GM21737 (cell line): ENCODE measurements at regions not wholly inside any gene's neighbourhood (a gene's known extent, or its start where the extent isn't known, plus 50 kb on each side); places are given as distances from the start of the nearest gene placed in this dataset.
"Not testable (repeated sequence)": the region's sequence is repeated elsewhere in the genome, so short reads cannot be mapped to it uniquely, and the experiment has no call there.

Experiments
- ATAC-seq: cut with Tn5 transposase; IDR thresholded peaks from one replicate; pipeline ENCODE4 v1.9.1; 2021; ENCODE audit warnings: mild to moderate bottlenecking, moderate library complexity; ENCODE audit not compliant: unreplicated experiment

- ATAC-seq: no peak
These were observed 251.7 kb downstream of the HNMT start for GRCh38 chr2:138215958-138216357.

DNA sequence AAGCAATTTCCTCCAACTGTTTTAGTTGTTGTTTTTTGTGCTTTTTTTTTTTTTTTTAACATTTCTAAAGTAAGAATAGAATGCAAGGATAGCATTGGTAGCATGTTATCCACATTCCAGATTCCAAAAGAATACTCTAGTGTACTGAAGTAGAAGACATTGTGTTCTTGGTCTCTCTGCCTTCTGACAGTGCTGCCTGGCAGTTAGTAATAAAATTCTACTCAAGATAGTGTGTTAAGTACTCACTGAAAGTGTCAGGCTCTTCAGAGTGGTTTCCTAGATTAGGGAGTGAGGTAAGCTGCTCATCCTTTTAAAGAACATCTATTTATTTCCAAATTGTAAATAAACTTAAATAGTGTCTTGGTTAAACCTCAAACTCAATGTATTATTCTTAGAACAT, 253.7 kb downstream of the HNMT start:
- no peak for ATAC-seq

DNA sequence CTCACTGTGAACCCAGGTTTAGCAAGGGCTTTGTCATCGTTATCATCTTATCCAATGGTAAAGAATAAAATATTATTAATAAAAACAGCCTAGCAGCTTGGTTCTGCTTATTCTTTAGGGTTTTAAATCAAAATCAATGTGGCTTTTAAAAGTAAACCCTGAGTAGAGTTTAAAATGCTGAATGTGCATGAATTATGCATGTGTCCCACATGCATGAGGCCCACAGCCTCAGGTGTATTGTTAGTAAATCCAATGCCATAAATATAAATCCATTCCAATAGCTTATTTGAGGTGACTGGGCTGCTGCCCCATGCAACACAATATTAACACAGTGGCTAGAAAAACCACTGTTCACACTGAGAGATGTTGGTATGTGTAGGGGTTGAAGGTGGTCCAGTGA, 254.1 kb downstream of the HNMT start:
- ATAC-seq: no peak

GRCh38 chr2:138219961-138220360, 255.7 kb downstream of the HNMT start:
- no peak for ATAC-seq

GRCh38 chr2:138221358-138221757, 257.1 kb downstream of the HNMT start:
- ATAC-seq: no peak

GRCh38 chr2:138223319-138223718, 259.0 kb downstream of the HNMT start:
- no peak for ATAC-seq

- no peak for ATAC-seq
These were observed 262.9 kb downstream of the HNMT start for GRCh38 chr2:138227195-138227594.

- no peak for ATAC-seq
These were observed 263.8 kb downstream of the HNMT start for GRCh38 chr2:138228101-138228500.

- ATAC-seq: no peak
These were observed 267.3 kb upstream of the SPOPL start for GRCh38 chr2:138234265-138234664.

DNA sequence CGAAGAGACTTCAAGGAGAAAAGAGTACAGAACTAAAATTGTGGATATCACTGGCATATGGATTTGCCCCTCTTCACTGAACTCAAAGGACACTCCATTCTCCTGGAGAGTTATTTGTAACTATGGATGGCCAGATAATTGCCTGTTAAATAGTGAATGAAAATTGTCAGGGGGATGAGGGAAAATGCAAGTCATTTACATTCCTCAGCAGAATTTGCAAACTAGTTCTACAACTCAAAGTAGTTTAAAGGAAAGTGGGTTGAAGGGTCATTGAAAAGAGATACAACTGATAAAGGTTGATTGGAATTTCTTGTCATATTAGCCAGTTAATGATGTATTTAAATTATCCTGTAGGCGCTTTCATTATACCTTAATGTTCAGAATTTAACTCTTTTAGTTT, 266.5 kb upstream of the SPOPL start:
- ATAC-seq: no peak

DNA sequence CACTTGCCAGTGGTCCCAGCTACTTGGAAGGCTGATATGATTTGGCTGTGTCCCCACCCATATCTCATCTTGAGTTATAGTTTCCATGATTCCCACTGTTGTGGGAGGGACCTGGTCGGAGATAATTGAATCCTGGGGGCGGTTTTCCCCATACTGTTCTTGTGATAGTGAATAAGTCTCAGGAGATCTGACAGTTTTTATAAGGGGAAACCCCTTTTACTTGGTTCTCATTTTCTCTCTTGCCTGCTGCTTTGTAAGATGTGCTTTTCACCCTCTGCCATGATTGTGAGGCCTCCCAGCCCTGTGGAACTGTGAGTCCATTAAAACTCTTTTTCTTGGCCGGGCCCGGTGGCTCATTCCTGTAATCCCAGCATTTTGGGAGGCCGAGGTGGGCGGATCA, 265.4 kb upstream of the SPOPL start:
- no peak for ATAC-seq

DNA sequence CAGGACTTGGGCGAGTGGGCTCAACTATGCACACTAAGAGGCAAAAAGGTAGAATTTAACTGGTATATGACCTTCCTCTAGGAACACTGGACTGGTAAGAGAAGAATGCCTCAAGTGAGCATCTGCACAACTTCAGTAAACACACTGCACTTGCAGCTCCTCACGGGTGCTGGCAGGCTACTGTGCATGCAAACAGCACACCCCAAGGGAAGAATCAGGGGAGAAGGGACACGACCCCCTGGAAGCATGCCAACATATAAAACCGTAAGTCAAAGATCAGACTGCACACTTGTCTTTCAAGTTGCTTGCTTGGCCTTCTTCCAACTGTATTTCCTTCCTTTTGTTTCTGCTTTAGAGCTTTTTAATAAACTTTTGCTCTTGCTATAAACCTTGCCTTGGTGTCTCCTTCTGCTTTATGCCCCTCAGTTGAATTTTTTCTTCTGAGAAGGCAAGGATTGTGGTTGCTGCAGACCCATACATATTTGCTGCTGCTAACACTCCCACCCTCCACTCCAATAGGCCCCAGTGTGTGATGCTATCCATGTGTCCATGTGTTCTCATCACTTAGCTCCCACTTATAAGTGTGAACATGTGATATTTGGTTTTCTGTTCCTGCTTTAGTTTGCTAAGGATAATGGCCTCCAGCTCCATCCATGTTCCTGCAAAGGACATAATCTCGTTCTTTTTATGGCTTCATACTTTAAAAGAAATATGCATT, 263.7 kb upstream of the SPOPL start:
- ATAC-seq: no peak

GRCh38 chr2:138238908-138239307, 262.7 kb upstream of the SPOPL start:
- no peak for ATAC-seq

DNA sequence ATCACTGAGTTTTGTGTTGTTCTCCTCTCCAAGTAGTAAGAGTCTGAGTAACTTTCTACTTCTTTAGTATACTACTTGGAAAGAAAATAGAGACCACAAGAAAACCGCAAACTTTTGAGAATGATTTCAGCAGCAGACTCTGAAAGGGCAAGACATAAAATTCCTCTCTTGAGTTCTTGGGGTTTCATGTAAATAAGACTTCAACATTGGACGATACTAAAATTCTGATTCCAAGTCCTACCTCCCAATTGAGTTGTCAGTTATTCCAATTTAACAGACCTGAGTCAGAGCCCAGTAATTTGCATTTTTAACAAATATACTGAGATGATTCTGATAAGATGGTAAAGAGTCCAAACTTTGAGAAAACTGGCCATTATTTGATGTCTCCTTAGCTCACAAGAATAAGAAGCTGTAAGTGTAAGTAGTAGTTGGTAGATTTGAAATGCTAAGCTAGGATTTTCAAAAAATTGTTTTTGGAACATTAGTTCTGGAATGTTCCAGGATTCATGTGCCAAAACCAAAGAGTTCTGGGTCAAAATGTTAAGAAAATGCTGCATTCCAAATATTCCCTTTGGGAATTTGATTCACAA, 261.6 kb upstream of the SPOPL start:
- no peak for ATAC-seq

- no peak for ATAC-seq
These were observed 258.2 kb upstream of the SPOPL start for GRCh38 chr2:138243372-138243771.

GRCh38 chr2:138244501-138244925, 257.1 kb upstream of the SPOPL start:
- ATAC-seq: no peak

DNA sequence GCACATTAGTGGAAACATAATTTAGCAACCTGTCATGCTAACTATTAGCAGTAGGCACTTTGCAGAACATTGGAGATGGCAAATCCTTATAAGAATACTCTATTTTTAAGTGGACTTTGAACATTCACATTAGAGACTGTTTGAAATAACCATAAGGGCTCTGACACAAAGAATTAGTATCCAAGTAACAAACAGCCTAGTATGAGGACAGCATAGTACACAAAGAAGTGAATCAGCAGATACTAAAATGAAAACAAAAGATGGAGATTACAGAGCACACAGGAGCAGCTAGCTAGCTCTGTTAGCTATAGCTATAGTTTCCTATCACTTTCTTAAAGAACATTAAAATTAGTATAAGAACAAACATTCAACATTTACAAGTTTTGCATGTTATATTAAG, 256.3 kb upstream of the SPOPL start:
- ATAC-seq: no peak

DNA sequence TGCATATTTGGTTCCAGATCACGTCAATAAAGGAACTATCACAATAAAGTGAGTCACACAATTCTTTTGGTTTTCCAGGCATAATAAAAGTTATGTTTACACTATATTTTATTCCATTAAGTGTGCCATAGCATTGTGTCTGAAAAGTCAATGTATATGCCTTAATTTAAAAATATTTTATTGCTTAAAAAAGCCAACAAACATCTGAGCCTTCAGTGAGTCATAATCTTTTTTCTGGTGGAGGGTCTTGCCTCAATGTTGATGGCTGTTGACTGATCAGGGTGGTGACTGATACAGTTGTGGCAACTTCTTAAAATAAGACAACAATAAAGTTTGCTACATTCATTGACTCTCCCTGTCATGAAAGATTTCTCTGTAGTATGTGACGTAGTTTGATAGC, 254.3 kb upstream of the SPOPL start:
- ATAC-seq: no peak

DNA sequence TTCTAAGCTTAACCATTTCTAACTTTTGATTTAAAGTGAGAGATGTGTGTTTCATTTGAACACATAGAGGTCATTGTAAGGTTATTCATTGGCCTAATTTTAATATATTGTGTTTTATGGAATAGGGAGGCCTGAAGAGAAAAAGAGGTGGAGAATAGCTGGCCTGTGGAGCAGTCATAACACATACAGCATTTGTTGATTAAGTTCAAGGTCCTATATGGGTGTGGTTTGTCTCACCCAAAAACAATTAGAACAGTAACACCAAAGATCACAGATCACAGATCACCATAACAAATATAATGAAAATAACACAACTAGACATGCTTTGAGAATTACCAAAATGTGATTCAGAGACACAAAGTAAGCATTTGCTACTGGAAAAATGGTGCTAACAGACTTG, 252.4 kb upstream of the SPOPL start:
- ATAC-seq: no peak

DNA sequence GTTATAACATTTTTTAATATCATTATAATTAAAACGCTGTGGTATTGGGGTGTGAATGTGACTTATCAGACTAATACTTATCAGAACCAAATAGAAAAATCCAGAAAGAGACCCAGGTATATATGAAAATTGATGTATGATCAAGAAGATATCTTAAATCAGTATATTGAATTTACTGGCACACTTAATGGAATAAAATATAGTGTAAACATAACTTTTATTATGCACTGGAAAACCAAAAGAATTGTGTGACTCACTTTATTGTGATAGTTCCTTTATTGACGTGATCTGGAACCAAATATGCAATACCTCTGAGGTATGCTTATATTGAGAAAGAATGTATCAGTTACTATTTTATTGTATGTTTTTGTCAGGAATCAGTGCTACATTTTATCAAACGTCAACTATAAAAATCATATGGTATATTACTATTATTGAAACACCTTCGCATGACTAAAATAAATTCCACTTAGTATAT, 250.7 kb upstream of the SPOPL start:
- not testable (repeated sequence) for ATAC-seq

GRCh38 chr2:138252587-138252986, 249.0 kb upstream of the SPOPL start:
- no peak for ATAC-seq

DNA sequence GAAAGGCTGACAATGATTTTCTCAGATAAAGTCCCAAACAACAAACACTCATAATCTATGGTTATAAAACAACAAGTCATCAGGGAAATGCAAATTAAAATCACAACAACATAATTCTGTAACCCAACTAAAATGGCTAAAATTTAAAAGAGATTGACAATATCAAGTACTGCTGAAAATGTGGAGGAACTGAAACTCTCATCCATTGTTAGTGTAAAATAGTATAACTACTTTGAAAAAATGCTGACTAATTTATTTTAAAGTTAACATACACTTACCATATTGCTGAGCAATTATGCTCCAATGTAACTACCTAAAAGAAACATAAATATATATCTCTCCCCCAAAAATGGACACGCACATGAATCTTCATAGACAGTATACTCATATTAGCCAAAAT, 245.9 kb upstream of the SPOPL start:
- no peak for ATAC-seq
